CD4-positive, alpha-beta T cell treated with Interleukin-1 beta for 1 hour (primary cell): ENCODE measurements at regions not wholly inside any gene's neighbourhood (a gene's known extent, or its start where the extent isn't known, plus 50 kb on each side); places are given as distances from the start of the nearest gene placed in this dataset.

Experiments
- DNase-seq, 2 donors: peaks; one replicate each; pipeline ENCODE4 v3.0.0-alpha.2; 2020 to 2022

GRCh38 chr5:126309860-126310259, 113.3 kb upstream of the GRAMD2B start:
- no peak for DNase-seq

- no peak for DNase-seq
Measured at GRCh38 chr5:126311766-126312165, 111.4 kb upstream of the GRAMD2B start.

DNA sequence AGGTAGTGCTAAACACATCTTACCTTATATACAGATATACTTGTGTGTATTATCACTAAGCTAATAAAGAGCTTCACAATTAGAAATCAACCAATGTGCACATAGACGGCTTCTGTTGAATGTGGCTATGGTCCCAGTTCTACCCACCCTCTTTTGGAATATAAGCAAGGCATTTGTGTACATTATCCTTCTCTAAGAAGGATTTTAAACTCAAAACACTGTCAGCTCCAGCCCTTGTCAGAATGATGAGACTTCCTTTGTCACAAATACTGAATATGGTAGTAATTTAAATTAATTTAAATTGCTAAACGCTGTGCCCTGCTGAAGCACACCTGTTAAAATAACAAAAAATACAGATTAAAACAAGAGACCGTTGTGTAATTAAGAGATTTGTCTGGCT, 107.9 kb upstream of the GRAMD2B start:
- no peak for DNase-seq

DNA sequence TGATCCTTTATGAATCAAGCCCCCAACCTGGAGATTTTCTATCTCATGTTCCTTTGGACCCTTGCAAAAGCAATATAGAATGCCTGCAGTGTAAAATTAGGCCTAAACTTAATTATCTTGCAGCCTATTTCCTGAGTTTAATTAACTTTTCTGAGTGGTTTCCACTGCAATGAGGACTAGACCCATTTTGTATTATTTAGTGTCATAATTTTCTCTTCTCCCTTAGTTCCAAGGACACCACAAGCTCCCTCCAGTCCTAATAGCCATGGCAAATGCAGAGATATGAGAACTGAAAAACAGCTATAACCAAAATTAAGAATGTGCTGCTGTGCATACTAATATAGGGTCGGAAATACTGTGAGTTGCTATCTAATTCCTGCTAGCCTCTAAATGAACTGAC, 90.9 kb upstream of the GRAMD2B start:
- no peak for DNase-seq

DNA sequence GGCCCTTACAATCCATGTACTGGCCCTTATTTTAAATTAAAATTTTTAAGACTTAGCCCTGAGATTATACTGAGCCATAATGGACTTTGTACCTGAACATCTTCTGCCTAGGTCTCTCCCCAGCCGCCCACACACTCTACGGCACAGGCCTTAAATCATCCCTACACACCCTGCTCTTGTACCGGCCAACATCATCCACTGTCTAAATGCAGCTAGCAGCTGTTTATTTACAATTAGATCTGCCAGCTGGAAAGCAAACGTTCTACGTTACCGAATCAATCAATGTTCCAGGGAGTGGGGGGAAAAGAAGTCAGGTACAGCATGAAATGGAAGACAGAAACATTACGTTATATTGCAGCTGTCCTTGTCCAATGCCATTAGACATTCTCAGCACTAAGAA, 88.4 kb upstream of the GRAMD2B start:
- no peak for DNase-seq

GRCh38 chr5:126335886-126336285, 87.3 kb upstream of the GRAMD2B start:
- DNase-seq: no peak

DNA sequence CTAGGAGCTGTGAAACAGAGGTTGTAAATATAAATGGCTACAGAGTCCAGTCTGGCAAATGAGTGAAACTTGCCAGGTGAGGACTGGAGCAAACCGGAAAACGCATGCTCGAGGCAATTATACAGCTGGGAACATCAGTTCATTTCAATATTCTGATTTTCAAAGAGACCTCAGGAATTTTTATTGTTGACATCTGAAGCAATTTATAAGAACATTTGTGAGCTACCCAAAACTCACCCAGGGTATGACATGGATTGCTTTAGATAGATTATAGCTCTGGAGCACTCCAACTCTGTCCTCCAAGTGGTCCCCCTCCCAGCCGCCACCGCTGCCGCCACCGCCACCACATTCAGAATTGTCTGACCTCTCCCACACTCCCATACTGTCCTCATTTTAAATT, 84.6 kb upstream of the GRAMD2B start:
- no peak for DNase-seq

GRCh38 chr5:126339215-126339805, 83.9 kb upstream of the GRAMD2B start:
- DNase-seq: peak; percentile 19 to 69

GRCh38 chr5:126341906-126342630, 81.1 kb upstream of the GRAMD2B start:
- DNase-seq: no peak

DNA sequence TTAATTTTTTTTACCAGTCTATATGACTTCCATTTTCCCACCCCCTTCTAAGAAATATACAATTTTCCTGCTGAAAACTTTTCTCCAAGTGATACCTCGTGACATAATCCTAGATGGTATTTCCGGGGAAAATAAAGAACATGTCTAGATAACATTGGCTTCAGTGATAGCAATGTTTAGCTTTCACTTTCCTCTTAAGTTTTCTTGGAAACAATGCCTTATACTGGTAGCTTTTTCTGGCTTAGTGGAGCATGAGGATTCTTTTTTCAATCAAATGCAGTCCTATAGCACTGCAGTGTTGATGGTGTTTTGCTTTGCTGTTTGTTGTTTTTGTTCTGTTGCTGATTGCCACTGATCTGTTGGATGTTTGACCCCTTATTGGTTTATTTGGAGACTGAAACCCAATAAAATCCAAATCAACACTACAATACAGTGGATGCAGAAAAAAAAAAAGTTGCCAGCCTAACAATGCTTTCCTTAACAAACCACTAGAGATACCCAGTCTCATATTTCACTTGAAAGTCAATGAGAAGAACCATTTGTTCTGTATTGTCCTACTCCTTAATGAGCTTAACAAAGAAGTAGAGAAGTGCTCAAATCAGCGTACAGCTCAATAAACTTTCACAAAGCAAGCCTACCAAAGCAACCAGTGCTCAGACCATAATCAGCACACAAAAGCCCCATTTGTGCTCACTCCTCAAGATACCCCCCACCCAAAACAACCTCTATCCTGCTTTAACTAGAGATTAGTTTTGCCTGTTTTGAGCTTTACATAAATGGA, 74.2 kb upstream of the GRAMD2B start:
- DNase-seq: no peak

DNA sequence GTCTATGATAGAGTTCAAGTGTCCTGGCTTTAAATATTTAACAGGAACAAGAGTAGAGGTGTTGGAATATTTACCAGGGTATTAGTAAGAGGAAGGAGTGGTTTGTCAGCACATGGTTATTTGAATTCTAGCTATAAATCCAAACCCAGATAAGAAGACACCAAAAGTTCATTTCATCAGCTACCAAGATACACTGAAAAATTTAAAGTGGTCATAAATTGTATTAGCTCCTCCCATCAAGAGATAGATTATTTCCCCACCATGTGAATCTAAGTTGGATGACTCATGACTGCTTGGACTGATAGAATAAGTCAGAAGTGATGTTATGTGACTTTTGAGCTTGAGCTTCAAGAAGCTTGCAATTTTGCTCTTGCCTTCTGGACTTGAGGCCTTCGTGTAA, 72.1 kb upstream of the GRAMD2B start:
- DNase-seq: no peak

- DNase-seq: peak in 1 of 2 donors; percentile 52
Measured at GRCh38 chr5:126354012-126354857, 69.0 kb upstream of the GRAMD2B start.

DNA sequence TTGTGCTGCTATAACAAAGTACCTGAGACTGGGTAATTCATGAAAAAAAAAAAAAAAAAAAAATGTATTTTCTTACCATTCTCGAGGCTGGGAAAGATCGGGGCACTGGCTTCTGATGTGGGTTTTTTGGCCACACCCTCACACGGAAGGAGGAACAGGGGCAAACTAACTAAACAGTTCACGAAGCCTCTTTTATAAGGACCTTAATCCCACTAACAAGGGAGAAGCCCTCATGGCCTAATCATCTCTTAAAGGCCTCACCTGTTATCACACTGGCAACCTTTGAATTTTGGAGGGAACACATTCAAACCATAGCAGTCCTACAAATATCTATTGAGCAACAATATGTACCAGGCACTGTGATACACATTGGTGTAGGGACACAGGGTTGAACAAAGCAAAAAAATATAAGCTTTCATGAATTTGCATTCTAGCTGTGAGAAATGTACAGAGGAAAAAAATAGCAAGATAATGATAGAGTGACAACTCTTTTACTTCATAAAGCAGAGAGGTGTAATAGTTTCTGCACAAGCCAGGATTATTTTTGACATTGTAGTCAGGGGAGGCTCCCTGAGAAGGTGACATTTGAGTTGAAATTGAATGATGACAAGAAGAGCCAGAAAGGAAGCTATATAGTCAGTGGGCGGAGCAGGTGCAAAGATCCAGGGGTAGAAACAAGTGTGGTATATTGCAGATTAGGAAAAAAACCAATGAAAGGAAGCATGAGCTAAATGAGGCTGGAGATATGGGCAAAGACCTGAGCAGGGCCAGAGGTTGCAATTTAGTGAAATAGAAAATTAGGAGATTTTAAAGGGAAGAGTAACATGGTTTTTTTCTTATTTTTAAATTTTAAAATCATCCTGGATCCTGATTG, 68.1 kb upstream of the GRAMD2B start:
- DNase-seq: no peak

DNA sequence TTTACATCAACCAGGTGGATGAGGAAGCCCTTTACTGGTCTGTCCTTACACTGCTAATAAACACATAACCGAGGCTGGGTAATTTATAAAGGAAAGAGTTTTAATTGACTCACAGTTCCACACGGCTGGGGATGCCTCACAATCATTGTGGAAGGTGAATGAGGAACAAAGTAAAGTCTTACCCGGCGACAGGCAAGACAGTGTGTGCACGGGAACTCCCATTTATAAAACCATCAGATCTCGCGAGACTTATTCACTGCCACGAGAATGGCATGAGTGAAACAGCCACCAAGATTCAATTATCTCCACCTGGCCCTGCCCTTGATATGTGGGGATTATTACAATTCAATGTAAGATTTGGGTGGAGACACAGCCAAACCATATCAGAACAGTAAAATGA, 67.3 kb upstream of the GRAMD2B start:
- no peak for DNase-seq

- no peak for DNase-seq
Measured at GRCh38 chr5:126357585-126358342, 65.4 kb upstream of the GRAMD2B start.

GRCh38 chr5:126358525-126358924, 64.7 kb upstream of the GRAMD2B start:
- DNase-seq: no peak

- no peak for DNase-seq
Measured at GRCh38 chr5:126359884-126360283, 63.3 kb upstream of the GRAMD2B start.

DNA sequence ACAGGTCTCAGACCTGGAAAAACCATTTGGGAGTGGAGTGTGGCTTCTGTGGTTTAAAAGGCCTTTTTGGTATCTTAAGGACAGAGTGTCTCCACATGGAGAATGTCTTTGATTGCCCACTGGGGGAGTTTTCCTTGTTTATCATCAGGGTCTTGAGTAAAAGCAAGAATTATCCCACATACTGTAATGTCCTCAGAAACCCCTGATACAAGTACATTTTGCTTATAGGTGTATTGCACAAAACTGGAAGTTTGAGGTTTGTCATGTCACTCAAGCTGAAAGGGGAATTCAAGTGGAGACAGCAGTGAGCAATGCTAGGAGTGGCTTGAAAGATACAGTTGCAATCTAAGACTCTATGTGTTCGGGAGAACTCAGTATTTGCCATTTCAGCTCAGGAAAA, 62.7 kb upstream of the GRAMD2B start:
- DNase-seq: no peak

DNA sequence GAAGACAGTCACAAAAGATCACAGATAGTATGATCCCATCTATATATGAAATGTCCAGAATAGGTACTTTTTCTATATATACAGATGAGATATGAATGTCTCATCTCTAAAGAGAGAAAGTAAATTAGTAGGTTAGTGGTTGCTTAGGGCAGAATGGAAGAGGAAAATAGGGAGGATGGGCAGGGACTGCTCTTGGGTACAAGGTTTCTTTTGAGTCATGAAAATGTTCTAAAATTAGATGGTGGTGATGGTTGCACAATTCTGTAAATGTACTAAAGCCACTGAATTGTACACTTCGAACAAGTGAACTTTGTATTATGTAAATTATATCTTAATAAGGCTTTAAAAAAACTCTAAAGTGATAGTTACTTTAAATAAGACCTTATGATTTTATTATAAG, 59.6 kb upstream of the GRAMD2B start:
- no peak for DNase-seq

DNA sequence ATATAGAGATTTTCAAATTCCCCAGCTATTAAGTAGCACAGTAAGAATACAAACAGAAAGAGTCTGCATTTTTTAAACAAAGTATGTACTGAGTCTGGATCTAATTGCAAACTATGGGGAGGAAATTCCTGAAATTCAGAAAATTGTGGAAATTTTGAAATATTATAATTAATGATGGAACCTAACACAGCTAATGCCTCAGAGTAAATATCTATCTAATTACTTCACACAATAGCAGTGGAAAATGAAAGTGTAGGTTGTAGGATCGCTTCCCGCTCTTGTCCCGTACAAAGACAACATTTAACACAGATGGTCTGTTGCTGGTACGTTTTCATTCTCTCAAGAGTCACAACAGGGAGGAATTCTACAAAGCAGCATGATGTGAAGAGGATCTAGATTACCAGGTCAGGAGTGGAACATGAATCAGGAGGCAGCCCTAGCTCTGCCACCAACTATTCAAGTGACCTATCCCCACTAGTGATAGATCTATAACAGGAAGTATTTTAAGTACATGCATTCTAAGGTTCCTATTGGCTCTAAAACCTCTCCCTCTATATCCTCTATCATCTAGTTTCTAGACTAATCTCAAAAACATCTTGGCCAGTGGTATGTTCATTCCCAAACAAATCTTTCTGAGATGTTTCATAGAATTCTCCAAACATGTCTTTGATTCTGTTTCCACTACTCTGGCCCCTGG, 58.9 kb upstream of the GRAMD2B start:
- no peak for DNase-seq
